Small intestine (tissue), 7 donors: ENCODE measurements at regions not wholly inside any gene's neighbourhood (a gene's known extent, or its start where the extent isn't known, plus 50 kb on each side); places are given as distances from the start of the nearest gene placed in this dataset.

Experiments used
- DNase-seq, 2 donors: peaks; one replicate each; pipeline versions ENCODE4 v3.0.0 to v3.0.0-alpha.2; 2013
- FAIRE-seq: peaks from 2 replicates; lab custom pipeline; 2012; peaks lifted over from hg19 to GRCh38; lab: Jason Lieb, UNC
- H3K27ac ChIP-seq, 3 donors: one replicate each; pipeline ENCODE4 v1.5.1; 2013; ENCODE audit warnings: low read length in 2 of 3, mild to moderate bottlenecking in 2 of 3, control low read depth in 1 of 3, inconsistent platforms in 1 of 3, low read depth in 1 of 3, moderate library complexity in 1 of 3
- H3K27me3 ChIP-seq, 3 donors: one replicate each; pipeline ENCODE4 v1.6.1; 2013; ENCODE audit warnings: low read length in 3 of 3, inconsistent platforms in 1 of 3; ENCODE audit not compliant: control insufficient read depth in 3 of 3, insufficient read depth in 3 of 3
- H3K36me3 ChIP-seq, 3 donors: one replicate each; pipeline ENCODE4 v1.6.1; 2013; ENCODE audit warnings: low read length in 3 of 3, inconsistent platforms in 1 of 3, low read depth in 1 of 3, mild to moderate bottlenecking in 1 of 3, moderate library complexity in 1 of 3; ENCODE audit not compliant: control insufficient read depth in 3 of 3, insufficient read depth in 2 of 3
- H3K4me1 ChIP-seq, 3 donors: one replicate each; pipeline ENCODE4 v1.6.1; 2013; ENCODE audit warnings: low read length in 2 of 3, inconsistent platforms in 1 of 3, low read depth in 1 of 3, mild to moderate bottlenecking in 1 of 3, moderate library complexity in 1 of 3; ENCODE audit not compliant: control insufficient read depth in 3 of 3, insufficient read depth in 2 of 3
- H3K4me3 ChIP-seq, 3 donors: one replicate each; pipeline ENCODE4 v1.5.1; 2013; ENCODE audit warnings: low read length in 3 of 3, control low read depth in 1 of 3, inconsistent platforms in 1 of 3, low read depth in 1 of 3, mild to moderate bottlenecking in 1 of 3, moderate library complexity in 1 of 3
- H3K9me3 ChIP-seq, 2 donors: one replicate each; pipeline ENCODE4 v1.6.1; 2013; ENCODE audit warnings: low read depth in 1 of 2, low read length in 1 of 2; ENCODE audit not compliant: control insufficient read depth in 2 of 2, insufficient read depth in 1 of 2
- WGBS, 3 donors: extraction: QIAGEN DNeasy Blood & Tissue Kit; methylation state at CpG; one replicate each; pipeline ENCODE4 v1.1.7; 2013; 5-methylcytosine and 5-hydroxymethylcytosine counted together
- donor health status: healthy with polysubstance abuse.
- donor health status: control.
- donor health status: control.
- donor health status: Bipolar disorder and iron deficiency.
- donor health status: healthy.

GRCh38 chr1:241423541-241424479 is 66.8 kb upstream of the RGS7 start:
- WGBS, 3 donors = 0 to 1% (median 1%) methylated on average over 43 to 61 of the region's 61 CpGs
- peak; percentile 8 to 50 for DNase-seq
- no peak for FAIRE-seq
- no peak overlapping the region for H3K27ac ChIP-seq
- no peaks in the 10 kb centered on the region for H3K4me1 ChIP-seq
- H3K36me3 ChIP-seq = no peaks in the 10 kb centered on the region
- peaks cover 0 to 13% (median 4%) of the 10 kb centered on the region in 3 donors for H3K27me3 ChIP-seq
- H3K4me3 ChIP-seq = peak overlapping the region in 2 of 3 donors; percentile 29 to 39
- H3K9me3 ChIP-seq = no peaks in the 10 kb centered on the region

- H3K27ac ChIP-seq = no peak overlapping the region
- no peak overlapping the region for H3K4me3 ChIP-seq
- no peak for DNase-seq
- peaks cover 0 to 13% (median 4%) of the 10 kb centered on the region in 3 donors for H3K27me3 ChIP-seq
- FAIRE-seq = no peak
- H3K4me1 ChIP-seq = no peaks in the 10 kb centered on the region
- no peaks in the 10 kb centered on the region for H3K9me3 ChIP-seq
- 83 to 89% (median 84%) methylated on average over 6 of the region's 6 CpGs for WGBS, 3 donors
- no peaks in the 10 kb centered on the region for H3K36me3 ChIP-seq
Measured at GRCh38 chr1:241422470-241422869, 65.5 kb upstream of the RGS7 start.

GRCh38 chr1:241419986-241420385 is 63.0 kb upstream of the RGS7 start:
- Histone ChIP-seq H3K27me3 (peaks cover 0 to 13% (median 4%) of the 10 kb centered on the region in 3 donors), H3K36me3 (no peaks in the 10 kb centered on the region), H3K27ac (no peak overlapping the region), H3K4me3 (no peak overlapping the region), H3K9me3 (no peaks in the 10 kb centered on the region), H3K4me1 (no peaks in the 10 kb centered on the region)
- no peak for FAIRE-seq
- WGBS, 3 donors = 89 to 90% (median 90%) methylated on average over 3 of the region's 3 CpGs
- no peak for DNase-seq

- H3K9me3 ChIP-seq = no peaks in the 10 kb centered on the region
- no peaks in the 10 kb centered on the region for H3K27me3 ChIP-seq
- H3K4me3 ChIP-seq = no peak overlapping the region
- no peak for FAIRE-seq
- no peak overlapping the region for H3K27ac ChIP-seq
- H3K4me1 ChIP-seq = no peaks in the 10 kb centered on the region
- H3K36me3 ChIP-seq = no peaks in the 10 kb centered on the region
- WGBS, 3 donors = 84 to 88% (median 86%) methylated on average over 1 of the region's 1 CpG
- DNase-seq = no peak
Measured at GRCh38 chr1:241417258-241417657, 60.3 kb upstream of the RGS7 start.

GRCh38 chr1:241413974-241414373 is 57.0 kb upstream of the RGS7 start:
- Histone ChIP-seq H3K27ac (no peak overlapping the region), H3K36me3 (no peaks in the 10 kb centered on the region), H3K27me3 (no peaks in the 10 kb centered on the region), H3K4me1 (no peaks in the 10 kb centered on the region), H3K4me3 (no peak overlapping the region), H3K9me3 (no peaks in the 10 kb centered on the region)
- no peak for DNase-seq
- no peak for FAIRE-seq
- 66 to 73% (median 69%) methylated on average over 3 of the region's 3 CpGs for WGBS, 3 donors

- H3K36me3 ChIP-seq = no peaks in the 10 kb centered on the region
- H3K4me1 ChIP-seq = no peaks in the 10 kb centered on the region
- no peaks in the 10 kb centered on the region for H3K27me3 ChIP-seq
- DNase-seq (no peak), FAIRE-seq (no peak)
- no peaks in the 10 kb centered on the region for H3K9me3 ChIP-seq
- H3K27ac ChIP-seq = no peak overlapping the region
- no peak overlapping the region for H3K4me3 ChIP-seq
- WGBS, 3 donors = 26 to 50% (median 49%) methylated on average over 2 of the region's 2 CpGs
Measured at GRCh38 chr1:241413386-241413785, 56.4 kb upstream of the RGS7 start.

- no peaks in the 10 kb centered on the region for H3K27me3 ChIP-seq
- H3K9me3 ChIP-seq = no peaks in the 10 kb centered on the region
- DNase-seq (no peak), FAIRE-seq (no peak)
- 72 to 77% (median 76%) methylated on average over 4 of the region's 4 CpGs for WGBS, 3 donors
- H3K4me1 ChIP-seq = no peaks in the 10 kb centered on the region
- H3K36me3 ChIP-seq = no peaks in the 10 kb centered on the region
- H3K27ac ChIP-seq = no peak overlapping the region
- H3K4me3 ChIP-seq = no peak overlapping the region
Measured at GRCh38 chr1:241412646-241413045, 55.6 kb upstream of the RGS7 start.

GRCh38 chr1:241411776-241412338 is 54.9 kb upstream of the RGS7 start:
- DNase-seq = no peak
- Histone ChIP-seq H3K4me1 (no peaks in the 10 kb centered on the region), H3K36me3 (no peaks in the 10 kb centered on the region), H3K9me3 (no peaks in the 10 kb centered on the region), H3K27ac (no peak overlapping the region), H3K27me3 (no peaks in the 10 kb centered on the region), H3K4me3 (no peak overlapping the region)
- 76 to 82% (median 77%) methylated on average over 6 of the region's 6 CpGs for WGBS, 3 donors
- no peak for FAIRE-seq
